HepG2 (cell line): ENCODE measurements at regions not wholly inside any gene's neighbourhood (a gene's known extent, or its start where the extent isn't known, plus 50 kb on each side); places are given as distances from the start of the nearest gene placed in this dataset.
A peak's percentile ranks its signal among the peaks of the same experiment; 100 is the strongest.

Experiments used
- ATAC-seq: fragments of 200-7000 bp; cut with Tn5 transposase; 3 replicates; pipeline ENCODE4 v1.9.1; 2020; ENCODE audit warnings: mild to moderate bottlenecking, moderate library complexity
- BruUV-seq: library from RNA; stranded (reverse); fragments of 400-500 nt; replicated peaks from 2 replicates; lab custom pipeline; 2021; lab: Mats Ljungman, UMichigan
- CTCF ChIA-PET: fragments of 300-600 bp; formaldehyde crosslinking; extraction: SDS; loops from one replicate; lab custom pipeline; 2021; ENCODE audit warnings: low total read pairs, inconsistent platforms, low intra/inter-chr PET ratio; lab: Yijun Ruan, JAX
- POLR2A ChIA-PET: fragments of 350-600 bp; sonication (Branson Sonifier 250); formaldehyde crosslinking; loops from one replicate; lab custom pipeline; 2020; ENCODE audit warnings: antibody characterized with exemption, inconsistent platforms; lab: Yijun Ruan, JAX
- DNase-seq: peaks from one replicate; pipeline ENCODE4 v3.0.0-alpha.2; 2015; ENCODE audit warnings: low spot score
- FAIRE-seq: peaks from 3 replicates; lab custom pipeline; 2011; peaks lifted over from hg19 to GRCh38; lab: Jason Lieb, UNC
- H2AFZ ChIP-seq: one replicate; pipeline ENCODE4 v1.6.1; 2011; ENCODE audit warnings: low read length, inconsistent platforms
- H3K27ac ChIP-seq: fragments of 300-600 bp; 3 replicates; pipeline ENCODE4 v1.8.0; 2011; ENCODE audit warnings: mixed run types, mild to moderate bottlenecking, mixed read lengths, low read length, inconsistent platforms; ENCODE audit not compliant: insufficient read depth; ENCODE audit errors: extremely low read length
- H3K27me3 ChIP-seq, 2 experiments: fragments of 200-600 bp in 1 of 2; 2 replicates in 1 of 2; 3 replicates in 1 of 2; pipeline versions ENCODE4 v1.6.0 to v1.8.0; 2011; ENCODE audit warnings: low read length in 2 of 2, mild to moderate bottlenecking in 2 of 2, moderate library complexity in 2 of 2, inconsistent platforms in 1 of 2; ENCODE audit not compliant: insufficient read depth in 2 of 2, control insufficient read depth in 1 of 2
- H3K36me3 ChIP-seq, 2 experiments: fragments of 200-600 bp in 1 of 2; replicated peaks in 1 of 2; 2 replicates in 1 of 2; 3 replicates in 1 of 2; pipeline versions ENCODE4 v1.5.1 to v1.8.0; 2011; ENCODE audit warnings: low read length in 2 of 2, inconsistent platforms in 1 of 2; ENCODE audit not compliant: insufficient read depth in 2 of 2, control insufficient read depth in 1 of 2
- H3K4me1 ChIP-seq: 2 replicates; pipeline ENCODE4 v1.5.1; 2012; ENCODE audit warnings: low read length, inconsistent platforms; ENCODE audit not compliant: insufficient read depth
- H3K4me2 ChIP-seq: 2 replicates; pipeline ENCODE4 v1.6.0; 2011; ENCODE audit warnings: low read depth, low read length, inconsistent platforms
- H3K4me3 ChIP-seq, 3 experiments: fragments of 200-600 bp in 1 of 3; sonication (generic), shearing (Covaris generic) in 1 of 3; replicated peaks in 1 of 3; 2 replicates each; pipeline ENCODE4 v1.5.1; 2011 to 2016; ENCODE audit warnings: low read length in 3 of 3, inconsistent platforms in 2 of 3, low read depth in 2 of 3, mild to moderate bottlenecking in 2 of 3, control low read depth in 1 of 3, mixed read lengths in 1 of 3; ENCODE audit not compliant: insufficient read depth in 1 of 3
- H3K79me2 ChIP-seq: one replicate; pipeline ENCODE4 v1.6.1; 2011; ENCODE audit warnings: low read length, inconsistent platforms; ENCODE audit not compliant: insufficient read depth
- H3K9ac ChIP-seq: 2 replicates; pipeline ENCODE4 v1.6.0; 2011; ENCODE audit warnings: mild to moderate bottlenecking, low read depth, low read length, inconsistent platforms; ENCODE audit not compliant: insufficient read depth
- H3K9me3 ChIP-seq: 2 replicates; pipeline ENCODE4 v1.5.1; 2012; ENCODE audit warnings: mild to moderate bottlenecking, low read length
- H4K20me1 ChIP-seq: 2 replicates; pipeline ENCODE4 v1.6.0; 2011; ENCODE audit warnings: inconsistent platforms, mild to moderate bottlenecking, low read length, moderate library complexity; ENCODE audit not compliant: insufficient read depth
- CREB1 ChIP-seq, 2 experiments: fragments of 450-650 bp in 1 of 2; IDR thresholded peaks; 2 replicates each; pipeline ENCODE4 v1.6.1; 2016 to 2017; ENCODE audit warnings: control low read depth in 1 of 2, mild to moderate bottlenecking in 1 of 2, missing compliant biosample characterization in 1 of 2, missing genetic modification characterization in 1 of 2
- FLYWCH1 ChIP-seq: sonication (generic); formaldehyde crosslinking; IDR thresholded peaks from 2 replicates; pipeline ENCODE4 v1.8.1; 2023; ENCODE audit warnings: mild to moderate bottlenecking, missing genetic modification reagents
- MAFF ChIP-seq: IDR thresholded peaks from 2 replicates; pipeline ENCODE4 v1.6.1; 2011; ENCODE audit warnings: low read depth, low read length, improper control_type of control experiment
- MXI1 ChIP-seq: IDR thresholded peaks from 3 replicates; pipeline ENCODE4 v1.6.1; 2012; ENCODE audit warnings: low read depth, low read length, inconsistent platforms, borderline replicate concordance
- PTBP1 ChIP-seq: fragments of 200-400 bp; formaldehyde crosslinking; IDR thresholded peaks from 2 replicates; pipeline ENCODE4 v1.6.1; 2018; ENCODE audit warnings: low read length, low read depth; ENCODE audit not compliant: poor library complexity, severe bottlenecking
- SMAD3 ChIP-seq: sonication (generic); formaldehyde crosslinking; IDR thresholded peaks from 2 replicates; pipeline ENCODE4 v1.4.0; 2020; ENCODE audit warnings: missing genetic modification reagents
- SRSF4 ChIP-seq: fragments of 200-400 bp; formaldehyde crosslinking; IDR thresholded peaks from one replicate; pipeline ENCODE4 v1.6.1; 2018; ENCODE audit warnings: mild to moderate bottlenecking, low read depth, low read length, moderate library complexity; ENCODE audit not compliant: poor library complexity, severe bottlenecking
- ZNF136 ChIP-seq: sonication (generic); formaldehyde crosslinking; IDR thresholded peaks from 2 replicates; pipeline ENCODE4 v1.8.1; 2022; ENCODE audit warnings: low read depth, mild to moderate bottlenecking, moderate library complexity, missing genetic modification reagents
- ZNF34 ChIP-seq: sonication (generic); formaldehyde crosslinking; IDR thresholded peaks from 2 replicates; pipeline ENCODE4 v1.4.0; 2020; ENCODE audit warnings: mild to moderate bottlenecking, missing genetic modification reagents, borderline replicate concordance
- ZNF558 ChIP-seq: sonication (generic); formaldehyde crosslinking; IDR thresholded peaks from 2 replicates; pipeline ENCODE4 v1.9.0; 2022; ENCODE audit warnings: mild to moderate bottlenecking, missing genetic modification reagents, borderline replicate concordance
- ZNF570 ChIP-seq: sonication (generic); formaldehyde crosslinking; IDR thresholded peaks from 2 replicates; pipeline ENCODE4 v1.4.0; 2020; ENCODE audit warnings: mild to moderate bottlenecking, missing genetic modification reagents, borderline replicate concordance
- WGBS: methylation state at CpG from one replicate; pipeline ENCODE4 v1.1.6; 2017; ENCODE audit warnings: low lambda C conversion rate; 5-methylcytosine and 5-hydroxymethylcytosine counted together
- in situ Hi-C: cut with HindIII; loops from 2 replicates; pipeline ENCODE4 v1.10.0; 2017; ENCODE audit warnings: low pct_unique_long_range_greater_than_20kb; ENCODE audit not compliant: extremely low pct_ligation_motif_present
- intact Hi-C: fragments of 100-400 bp; cut with micrococcal nuclease; formaldehyde crosslinking; loops from one replicate; pipeline ENCODE4 v1.10.0; 2022; ENCODE audit not compliant: unreplicated experiment
- TF ChIP-seq, protein P1 (sequence below): sonication (generic); formaldehyde crosslinking; IDR thresholded peaks from 2 replicates; pipeline ENCODE4 v1.4.0; 2020; ENCODE audit warnings: missing genetic modification reagents
- TF ChIP-seq, protein P2 (sequence below): sonication (generic); formaldehyde crosslinking; IDR thresholded peaks from 2 replicates; pipeline ENCODE4 v1.5.0; 2020; ENCODE audit warnings: missing genetic modification reagents
- TF ChIP-seq, protein P3 (sequence below): fragments of 450-650 bp; IDR thresholded peaks from 2 replicates; pipeline ENCODE4 v1.6.1; 2017
- TF ChIP-seq, protein P4 (sequence below): sonication (generic); formaldehyde crosslinking; IDR thresholded peaks from 2 replicates; pipeline ENCODE4 v1.5.1; 2020; ENCODE audit warnings: mild to moderate bottlenecking, missing genetic modification reagents, borderline replicate concordance

DNA sequence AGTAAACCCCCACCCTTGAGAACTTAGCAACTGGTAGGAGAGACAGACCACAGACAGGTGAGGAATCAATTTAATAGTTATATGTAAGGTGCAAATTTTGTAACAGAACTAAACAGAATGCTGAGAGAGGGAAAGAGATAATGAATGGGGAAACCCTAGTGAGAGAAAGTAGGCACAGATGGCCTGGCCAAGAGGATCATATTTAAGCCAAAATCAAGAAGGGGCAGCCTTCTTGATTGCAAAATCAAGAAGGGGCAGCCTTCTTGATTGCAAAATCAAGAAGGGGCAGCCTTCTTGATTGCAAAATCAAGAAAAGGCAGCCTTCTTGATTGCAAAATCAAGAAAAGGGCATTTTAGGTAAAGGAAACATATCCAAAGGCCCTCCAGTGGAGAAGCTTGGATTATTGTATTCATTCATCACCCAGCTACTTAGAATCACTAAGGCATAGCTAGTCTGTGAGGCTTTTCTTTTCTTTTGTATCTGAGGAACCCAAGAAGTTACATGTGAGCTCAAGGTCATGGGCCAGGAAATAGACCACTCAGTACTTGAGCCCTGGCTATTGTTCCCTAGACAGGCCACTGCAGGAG, 190.6 kb downstream of the CYLD start (continued):
- TF ChIP-seq, protein P1, sequence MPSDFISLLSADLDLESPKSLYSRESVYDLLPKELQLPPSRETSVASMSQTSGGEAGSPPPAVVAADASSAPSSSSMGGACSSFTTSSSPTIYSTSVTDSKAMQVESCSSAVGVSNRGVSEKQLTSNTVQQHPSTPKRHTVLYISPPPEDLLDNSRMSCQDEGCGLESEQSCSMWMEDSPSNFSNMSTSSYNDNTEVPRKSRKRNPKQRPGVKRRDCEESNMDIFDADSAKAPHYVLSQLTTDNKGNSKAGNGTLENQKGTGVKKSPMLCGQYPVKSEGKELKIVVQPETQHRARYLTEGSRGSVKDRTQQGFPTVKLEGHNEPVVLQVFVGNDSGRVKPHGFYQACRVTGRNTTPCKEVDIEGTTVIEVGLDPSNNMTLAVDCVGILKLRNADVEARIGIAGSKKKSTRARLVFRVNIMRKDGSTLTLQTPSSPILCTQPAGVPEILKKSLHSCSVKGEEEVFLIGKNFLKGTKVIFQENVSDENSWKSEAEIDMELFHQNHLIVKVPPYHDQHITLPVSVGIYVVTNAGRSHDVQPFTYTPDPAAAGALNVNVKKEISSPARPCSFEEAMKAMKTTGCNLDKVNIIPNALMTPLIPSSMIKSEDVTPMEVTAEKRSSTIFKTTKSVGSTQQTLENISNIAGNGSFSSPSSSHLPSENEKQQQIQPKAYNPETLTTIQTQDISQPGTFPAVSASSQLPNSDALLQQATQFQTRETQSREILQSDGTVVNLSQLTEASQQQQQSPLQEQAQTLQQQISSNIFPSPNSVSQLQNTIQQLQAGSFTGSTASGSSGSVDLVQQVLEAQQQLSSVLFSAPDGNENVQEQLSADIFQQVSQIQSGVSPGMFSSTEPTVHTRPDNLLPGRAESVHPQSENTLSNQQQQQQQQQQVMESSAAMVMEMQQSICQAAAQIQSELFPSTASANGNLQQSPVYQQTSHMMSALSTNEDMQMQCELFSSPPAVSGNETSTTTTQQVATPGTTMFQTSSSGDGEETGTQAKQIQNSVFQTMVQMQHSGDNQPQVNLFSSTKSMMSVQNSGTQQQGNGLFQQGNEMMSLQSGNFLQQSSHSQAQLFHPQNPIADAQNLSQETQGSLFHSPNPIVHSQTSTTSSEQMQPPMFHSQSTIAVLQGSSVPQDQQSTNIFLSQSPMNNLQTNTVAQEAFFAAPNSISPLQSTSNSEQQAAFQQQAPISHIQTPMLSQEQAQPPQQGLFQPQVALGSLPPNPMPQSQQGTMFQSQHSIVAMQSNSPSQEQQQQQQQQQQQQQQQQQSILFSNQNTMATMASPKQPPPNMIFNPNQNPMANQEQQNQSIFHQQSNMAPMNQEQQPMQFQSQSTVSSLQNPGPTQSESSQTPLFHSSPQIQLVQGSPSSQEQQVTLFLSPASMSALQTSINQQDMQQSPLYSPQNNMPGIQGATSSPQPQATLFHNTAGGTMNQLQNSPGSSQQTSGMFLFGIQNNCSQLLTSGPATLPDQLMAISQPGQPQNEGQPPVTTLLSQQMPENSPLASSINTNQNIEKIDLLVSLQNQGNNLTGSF (CRISPR knock-in tag) = no peak
- no peak for TF ChIP-seq SRSF4
- no peak for TF ChIP-seq ZNF136
- no peak for TF ChIP-seq PTBP1
- no peak for TF ChIP-seq MXI1
- no peak for TF ChIP-seq FLYWCH1 (CRISPR knock-in tag)

DNA sequence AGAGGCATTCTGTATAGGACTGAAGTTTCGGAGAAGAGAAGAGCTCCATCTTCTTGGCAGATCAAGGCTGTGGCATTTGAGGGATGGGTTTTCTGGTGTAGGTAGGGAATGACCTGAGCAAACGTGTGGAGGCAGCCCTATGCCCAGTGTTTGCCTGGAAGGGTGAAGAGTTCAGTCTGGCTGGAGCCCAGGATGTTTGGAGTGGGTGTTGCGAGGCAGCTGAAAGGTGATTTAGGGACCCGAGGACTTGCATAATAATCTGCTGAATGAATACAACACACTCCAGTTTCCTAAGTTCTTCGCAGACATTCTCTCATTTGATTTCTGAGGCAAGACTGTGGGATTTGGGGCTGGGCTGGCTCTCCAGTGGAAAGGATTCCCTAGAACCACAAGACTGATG, 186.2 kb downstream of the CYLD start:
- BruUV-seq = no TSS peak
- Histone ChIP-seq H3K4me1 (no peaks in the 10 kb centered on the region), H3K27me3 (peaks cover 0 to 15% of the 10 kb centered on the region in 2 experiments; a peak in 1 of 5 replicates), H3K9me3 (no peaks in the 10 kb centered on the region), H3K4me2 (no peak overlapping the region), H3K36me3 (no peaks in the 10 kb centered on the region), H3K27ac (no peak overlapping the region), H2AFZ (no peak overlapping the region), H3K9ac (no peak overlapping the region), H4K20me1 (no peaks in the 10 kb centered on the region), H3K4me3 (no peak overlapping the region), H3K79me2 (no peaks in the 10 kb centered on the region)
- ChIA-PET POLR2A (no interaction called here), CTCF (no interaction called here)
- DNase-seq = peak; percentile 14
- FAIRE-seq = no peak
- in situ Hi-C loops = no loop called here
- 3% methylated on average over 5 of the region's 5 CpGs for WGBS
- peak; percentile 57 for ATAC-seq
- intact Hi-C loops = no loop called here
- TF ChIP-seq ZNF34 (CRISPR knock-in tag) (no peak), CREB1 (IDR thresholded peaks at IDR 0.05) (no peak), CREB1 (CRISPR knock-in tag; IDR thresholded peaks at IDR 0.05) (no peak), MAFF (no peak), ZNF558 (CRISPR knock-in tag) (no peak), ZNF570 (CRISPR knock-in tag) (no peak), SMAD3 (CRISPR knock-in tag) (no peak)
- TF ChIP-seq, protein P2, sequence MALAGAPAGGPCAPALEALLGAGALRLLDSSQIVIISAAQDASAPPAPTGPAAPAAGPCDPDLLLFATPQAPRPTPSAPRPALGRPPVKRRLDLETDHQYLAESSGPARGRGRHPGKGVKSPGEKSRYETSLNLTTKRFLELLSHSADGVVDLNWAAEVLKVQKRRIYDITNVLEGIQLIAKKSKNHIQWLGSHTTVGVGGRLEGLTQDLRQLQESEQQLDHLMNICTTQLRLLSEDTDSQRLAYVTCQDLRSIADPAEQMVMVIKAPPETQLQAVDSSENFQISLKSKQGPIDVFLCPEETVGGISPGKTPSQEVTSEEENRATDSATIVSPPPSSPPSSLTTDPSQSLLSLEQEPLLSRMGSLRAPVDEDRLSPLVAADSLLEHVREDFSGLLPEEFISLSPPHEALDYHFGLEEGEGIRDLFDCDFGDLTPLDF (CRISPR knock-in tag) = no peak
- TF ChIP-seq, protein P3, sequence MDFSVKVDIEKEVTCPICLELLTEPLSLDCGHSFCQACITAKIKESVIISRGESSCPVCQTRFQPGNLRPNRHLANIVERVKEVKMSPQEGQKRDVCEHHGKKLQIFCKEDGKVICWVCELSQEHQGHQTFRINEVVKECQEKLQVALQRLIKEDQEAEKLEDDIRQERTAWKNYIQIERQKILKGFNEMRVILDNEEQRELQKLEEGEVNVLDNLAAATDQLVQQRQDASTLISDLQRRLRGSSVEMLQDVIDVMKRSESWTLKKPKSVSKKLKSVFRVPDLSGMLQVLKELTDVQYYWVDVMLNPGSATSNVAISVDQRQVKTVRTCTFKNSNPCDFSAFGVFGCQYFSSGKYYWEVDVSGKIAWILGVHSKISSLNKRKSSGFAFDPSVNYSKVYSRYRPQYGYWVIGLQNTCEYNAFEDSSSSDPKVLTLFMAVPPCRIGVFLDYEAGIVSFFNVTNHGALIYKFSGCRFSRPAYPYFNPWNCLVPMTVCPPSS = no peak
- TF ChIP-seq, protein P4, sequence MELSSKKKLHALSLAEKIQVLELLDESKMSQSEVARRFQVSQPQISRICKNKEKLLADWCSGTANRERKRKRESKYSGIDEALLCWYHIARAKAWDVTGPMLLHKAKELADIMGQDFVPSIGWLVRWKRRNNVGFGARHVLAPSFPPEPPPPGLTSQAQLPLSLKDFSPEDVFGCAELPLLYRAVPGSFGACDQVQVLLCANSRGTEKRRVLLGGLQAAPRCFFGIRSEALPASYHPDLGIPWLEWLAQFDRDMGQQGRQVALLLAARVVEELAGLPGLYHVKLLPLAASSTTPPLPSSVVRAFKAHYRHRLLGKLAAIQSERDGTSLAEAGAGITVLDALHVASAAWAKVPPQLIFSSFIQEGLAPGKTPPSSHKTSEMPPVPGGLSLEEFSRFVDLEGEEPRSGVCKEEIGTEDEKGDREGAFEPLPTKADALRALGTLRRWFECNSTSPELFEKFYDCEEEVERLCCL = no peak
